ENCODE measurements at regions not wholly inside any gene's neighbourhood (a gene's known extent, or its start where the extent isn't known, plus 50 kb on each side); places are given as distances from the start of the nearest gene placed in this dataset.
A peak's percentile ranks its signal among the peaks of the same experiment; 100 is the strongest.
"Not testable (repeated sequence)": the region's sequence is repeated elsewhere in the genome, so short reads cannot be mapped to it uniquely, and the experiment has no call there.

DNA sequence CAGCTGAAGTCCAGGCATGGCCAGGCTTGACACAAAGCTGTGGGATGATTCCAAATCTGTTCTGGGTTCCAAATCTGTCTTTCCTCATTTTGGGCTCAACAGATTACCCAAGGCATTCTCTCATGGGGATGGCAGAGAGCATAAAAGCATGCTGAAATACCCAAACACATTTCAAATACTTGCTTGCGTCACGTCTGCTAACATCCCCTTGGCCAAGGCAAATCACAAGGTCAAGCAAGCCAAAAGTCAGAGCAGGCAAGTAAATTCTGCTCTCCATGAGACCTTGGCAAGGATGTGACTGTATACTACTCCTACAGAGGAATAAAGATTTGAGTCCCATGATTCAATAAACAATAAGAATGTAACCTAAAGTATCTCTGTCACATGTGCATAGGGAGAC is 306.7 kb downstream of the EPB41L4A start:
- no peak for DNase-seq

DNA sequence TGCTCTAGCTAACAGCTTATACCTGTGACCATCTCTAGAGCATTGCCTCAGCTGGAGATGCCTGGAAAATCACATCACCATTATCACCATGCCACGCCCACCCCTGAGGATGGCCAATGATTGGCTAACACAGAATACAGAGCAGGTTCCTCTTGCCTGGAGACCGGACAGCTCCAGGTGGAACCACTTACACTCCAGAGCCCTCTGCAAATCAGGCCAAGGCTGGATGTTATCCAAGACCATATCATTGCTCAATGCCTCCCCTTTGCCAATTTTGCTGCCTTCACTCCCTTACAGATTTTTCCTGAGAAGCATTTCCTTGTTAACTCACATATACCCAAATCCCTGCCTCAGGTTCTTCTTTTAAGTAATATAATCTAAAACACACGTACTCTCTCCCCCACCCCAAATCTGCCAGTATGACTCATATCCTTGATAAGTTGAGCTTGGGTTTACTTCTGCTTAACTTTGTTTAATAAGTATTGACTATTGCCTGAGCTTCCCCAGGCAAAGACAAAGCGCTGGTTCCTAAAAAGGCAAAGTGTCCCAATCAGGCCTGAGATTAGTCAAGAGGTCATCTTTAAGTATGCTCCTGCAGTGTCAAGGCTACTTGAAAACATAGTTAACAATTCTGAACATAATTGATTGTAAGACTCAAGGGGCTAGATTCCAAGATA is 309.6 kb downstream of the EPB41L4A start:
- DNase-seq = peak; percentile 64

DNA sequence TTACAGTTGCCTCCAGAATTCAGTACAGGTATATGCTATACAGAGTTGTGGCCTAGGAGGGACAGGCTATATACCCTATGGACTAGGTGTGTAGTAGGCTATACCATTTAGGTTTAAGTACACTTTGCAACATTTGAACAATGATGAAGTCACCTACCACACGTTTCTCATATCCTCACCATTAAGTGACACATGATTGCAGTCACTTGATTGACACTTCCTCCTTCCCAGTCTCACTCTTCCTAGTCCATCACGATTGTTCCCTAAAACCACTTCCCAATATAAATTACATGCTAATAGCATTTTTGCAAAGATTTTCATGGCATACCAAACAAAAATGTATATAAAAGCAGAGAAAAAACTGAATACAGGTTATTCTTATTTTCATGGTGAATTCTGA is 312.2 kb downstream of the EPB41L4A start:
- no peak for DNase-seq

DNA sequence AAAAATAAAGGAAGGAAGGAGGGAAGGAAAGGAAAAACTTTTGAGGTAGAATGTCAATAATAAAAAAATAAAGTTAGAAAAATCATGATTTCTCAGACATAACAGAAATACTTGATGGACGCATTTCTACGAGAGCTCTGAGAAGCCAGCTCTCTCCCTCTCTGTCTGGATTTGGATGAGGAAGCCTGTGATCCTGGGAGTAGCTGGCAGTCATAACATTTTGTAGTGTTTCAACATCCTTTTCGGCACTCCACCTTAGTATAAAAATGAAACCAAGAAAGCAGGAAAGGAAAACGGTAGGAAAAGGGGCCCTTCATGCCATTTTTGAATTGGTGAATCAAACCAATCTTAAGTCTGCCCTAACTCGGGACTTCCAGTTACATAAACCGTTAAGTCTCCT is 321.3 kb downstream of the EPB41L4A start:
- DNase-seq = no peak

DNA sequence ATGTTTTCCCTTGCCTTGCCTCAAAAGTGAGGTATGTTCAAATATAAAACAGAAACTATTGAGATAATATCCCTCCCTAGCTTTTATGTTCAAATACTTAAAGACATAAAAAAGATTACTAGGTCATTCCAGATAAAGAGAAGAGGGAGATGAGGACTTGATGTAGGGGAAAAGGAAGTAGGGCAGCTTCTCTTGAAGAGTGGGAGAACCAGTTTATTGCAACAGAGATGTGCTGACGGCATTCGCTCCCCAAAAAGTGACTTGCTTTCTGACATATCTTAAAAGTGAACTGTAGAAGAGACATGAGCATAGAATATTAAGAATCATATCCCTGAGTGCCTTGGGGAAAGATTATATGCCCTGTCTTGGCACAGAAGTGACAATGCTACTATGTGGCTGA is 330.2 kb upstream of the NREP start:
- DNase-seq = no peak

DNA sequence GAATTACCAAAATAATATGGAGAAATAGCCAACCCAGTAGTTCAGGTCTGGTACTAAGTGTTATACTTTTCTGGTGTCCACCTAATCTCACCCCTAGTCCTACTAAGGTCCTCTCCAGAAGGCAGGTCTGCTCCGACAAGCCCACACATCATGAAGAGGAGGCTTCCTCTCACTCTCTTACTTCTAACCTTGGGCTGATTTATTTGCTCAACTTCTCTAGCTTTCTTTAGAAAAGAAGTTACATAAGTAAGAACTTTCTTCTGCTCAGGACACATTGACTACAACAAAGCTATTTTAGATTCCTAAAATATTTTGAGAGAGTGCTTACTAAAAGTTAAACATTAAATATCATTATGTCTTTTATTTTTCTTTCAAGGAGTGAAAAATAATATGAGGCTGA is 329.7 kb upstream of the NREP start:
- no peak for DNase-seq

DNA sequence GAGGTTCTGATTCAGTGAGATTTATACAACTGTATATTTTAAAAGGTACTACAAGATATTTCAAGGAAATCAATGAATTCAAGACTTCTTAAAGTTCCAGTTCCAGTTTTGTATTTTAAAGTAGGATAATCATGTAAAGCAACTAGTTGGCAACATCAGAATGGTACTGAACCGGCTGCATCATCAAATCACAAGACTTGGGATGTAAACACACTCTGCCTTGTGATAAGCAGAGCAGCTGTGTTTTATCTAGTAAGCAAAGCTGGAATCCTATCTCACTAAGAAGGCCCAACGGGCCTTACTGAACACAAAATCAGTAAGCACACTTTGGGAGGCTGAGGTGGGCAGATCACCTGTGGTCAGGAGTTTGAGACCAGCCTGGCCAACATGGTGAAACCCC is 327.2 kb upstream of the NREP start:
- DNase-seq = peak; percentile 40

DNA sequence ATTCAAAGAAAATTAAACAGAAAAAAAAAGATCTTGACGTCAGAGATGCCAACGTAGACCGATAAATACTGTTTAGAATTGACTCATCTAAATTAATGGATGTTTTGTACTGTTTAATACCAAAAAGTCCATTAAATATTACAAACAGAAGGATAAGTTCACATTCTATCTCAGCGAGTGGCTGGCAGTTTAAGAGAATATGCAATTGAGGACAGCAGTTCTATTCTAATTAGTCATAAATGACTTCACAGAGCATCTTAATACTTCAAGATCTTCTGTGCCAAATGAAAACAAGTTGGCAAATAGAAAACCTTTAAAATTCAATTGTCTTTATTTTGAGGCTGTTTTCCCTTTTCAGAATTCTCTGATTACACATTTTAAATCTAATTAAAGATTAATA is 326.6 kb upstream of the NREP start:
- DNase-seq = no peak

DNA sequence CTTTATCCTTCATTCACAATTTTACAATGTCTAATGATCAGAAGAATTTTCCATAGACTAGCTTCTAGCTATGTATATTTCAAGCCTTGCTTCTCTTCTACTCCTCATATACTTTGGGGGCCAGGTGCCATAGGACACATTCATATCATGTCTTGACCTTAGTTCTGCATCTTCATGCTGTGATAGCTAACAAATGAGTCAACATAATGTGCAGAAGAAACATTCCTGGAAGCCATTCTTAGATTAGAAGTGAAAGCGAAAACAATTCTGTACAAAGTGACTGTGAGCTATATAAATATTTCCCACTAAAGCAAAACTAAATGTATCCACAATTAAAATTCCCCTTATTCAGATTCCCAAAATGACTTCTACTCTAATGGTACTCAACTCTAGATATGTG is 320.2 kb upstream of the NREP start:
- no peak for DNase-seq

DNA sequence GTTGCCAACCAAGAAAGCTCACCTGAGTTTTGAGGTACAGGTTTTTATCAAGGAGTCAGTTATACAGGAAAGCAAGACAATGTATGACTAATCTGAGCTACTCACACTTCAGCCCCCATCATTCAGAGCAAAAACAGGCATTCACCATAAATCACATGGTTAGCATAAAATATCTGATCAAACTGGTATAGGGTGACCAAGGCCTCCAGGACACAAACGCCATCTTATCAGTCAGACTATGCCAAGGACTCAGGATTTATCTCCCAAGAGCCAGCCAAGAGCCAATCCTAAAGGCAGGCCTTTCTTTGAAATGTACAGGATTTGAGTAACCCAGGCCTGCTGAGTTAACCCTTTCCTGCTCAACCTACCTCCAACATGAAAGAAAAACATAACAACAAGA is 313.0 kb upstream of the NREP start:
- DNase-seq = no peak

DNA sequence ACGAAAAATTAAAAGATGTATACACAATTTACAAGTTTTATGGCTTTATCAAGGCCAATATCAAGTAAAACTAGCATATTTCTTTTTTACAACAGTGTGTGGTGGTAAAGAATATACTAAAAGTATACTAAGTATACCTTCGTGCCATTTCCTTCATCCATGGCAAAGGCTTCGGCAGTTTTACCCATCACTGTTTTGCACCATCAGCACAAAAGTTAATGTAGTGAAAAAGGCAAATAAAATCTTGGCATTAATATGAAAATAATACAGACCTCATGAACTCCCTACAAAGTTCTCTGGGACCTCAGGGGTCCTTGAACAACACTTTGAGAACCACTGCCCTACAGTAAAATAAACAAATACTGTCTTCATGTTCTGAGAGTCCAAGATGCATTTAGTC is 312.3 kb upstream of the NREP start:
- no peak for DNase-seq

DNA sequence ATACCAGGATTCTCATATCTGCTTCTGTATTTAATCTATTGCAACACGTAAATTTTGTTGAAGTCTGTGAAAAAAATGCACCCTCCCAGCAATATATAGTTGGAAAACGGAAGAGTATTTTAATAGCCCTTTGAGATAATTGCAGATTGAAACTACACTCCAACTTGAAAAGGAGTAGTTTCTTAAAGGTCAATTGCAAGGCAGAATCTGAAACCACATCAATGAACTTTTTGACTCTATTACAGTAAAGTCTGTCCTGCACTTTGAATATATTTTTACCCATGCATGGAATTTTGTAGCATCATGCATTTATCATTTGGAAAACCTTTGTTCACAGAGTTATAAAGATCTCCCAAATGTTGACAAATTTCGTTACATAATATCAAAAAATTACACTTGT is 311.6 kb upstream of the NREP start:
- DNase-seq = no peak

DNA sequence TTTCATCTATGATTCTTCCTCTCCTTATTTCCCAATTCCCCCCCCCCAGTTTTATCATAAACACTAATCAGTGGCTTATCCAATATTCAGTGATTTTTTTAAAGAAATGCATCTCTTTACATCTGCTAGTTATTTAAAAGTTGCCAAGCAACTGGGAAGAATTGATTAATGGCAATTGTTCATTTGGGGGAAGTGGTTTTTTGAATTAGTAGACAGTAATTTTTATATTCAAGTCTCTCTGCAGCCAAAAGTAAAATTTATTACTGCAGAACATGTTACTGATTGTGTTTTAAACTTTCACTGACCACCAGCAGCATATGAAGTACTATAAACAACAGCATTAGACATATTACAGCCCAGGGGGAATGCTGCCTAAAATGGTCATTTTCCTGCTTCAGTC is 308.8 kb upstream of the NREP start:
- no peak for DNase-seq

DNA sequence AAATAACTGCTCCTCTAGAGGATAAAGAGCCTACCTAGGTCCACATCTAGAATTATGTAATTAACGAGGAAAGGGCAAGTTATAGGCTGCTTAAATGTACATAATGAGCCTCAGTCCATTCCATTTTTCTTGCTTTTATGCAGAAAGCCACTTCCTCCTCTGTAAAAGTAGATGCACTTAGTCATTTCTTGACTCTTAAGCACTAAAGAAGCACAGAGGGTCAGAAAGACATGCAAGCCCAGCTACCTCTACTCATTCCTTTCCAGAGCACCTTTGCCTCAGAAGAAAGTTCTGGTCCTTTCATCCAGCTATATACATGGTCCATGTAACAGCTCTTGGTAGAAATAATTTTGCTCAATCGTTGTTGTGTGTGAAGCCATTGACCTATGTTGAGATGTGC is 308.0 kb upstream of the NREP start:
- DNase-seq = no peak

DNA sequence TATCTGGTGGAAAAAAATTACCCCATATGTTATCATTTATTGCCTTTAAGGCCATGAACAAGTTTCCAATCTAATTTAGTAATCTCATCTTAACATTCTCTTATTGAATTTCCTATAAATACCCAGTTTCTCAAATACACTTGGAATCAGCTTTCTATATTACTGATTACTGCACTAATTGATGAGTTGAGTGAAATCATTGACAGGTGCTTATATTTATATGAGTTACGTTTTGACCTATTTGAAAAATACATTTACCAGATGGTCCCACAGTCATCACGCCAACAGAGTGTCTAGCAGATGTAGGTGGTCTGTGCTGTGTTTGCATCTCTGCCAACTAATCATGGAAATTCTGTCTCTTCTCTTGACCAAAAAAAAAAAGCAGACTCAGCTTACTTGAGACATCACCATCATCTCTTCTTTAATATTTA is 307.3 kb upstream of the NREP start:
- DNase-seq = no peak

DNA sequence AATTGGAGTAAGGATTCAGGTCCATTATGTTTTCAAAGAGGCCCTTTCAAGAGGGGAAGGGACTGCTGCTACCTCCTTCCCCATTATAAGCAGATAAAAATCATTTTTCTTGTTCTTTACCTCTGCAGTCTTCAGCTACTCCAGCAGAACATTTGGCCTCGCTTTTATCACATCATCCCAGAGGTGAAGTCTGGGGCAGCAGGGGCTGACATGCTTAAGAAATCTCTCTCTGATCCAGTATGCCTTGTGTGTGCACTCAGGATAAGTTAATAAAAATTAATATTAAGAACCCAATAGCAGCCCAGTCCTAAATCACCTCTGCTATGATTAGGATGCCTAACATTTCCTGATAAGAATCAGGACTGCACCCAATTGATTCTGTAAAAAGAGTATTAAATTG is 306.9 kb upstream of the NREP start:
- DNase-seq = no peak

DNA sequence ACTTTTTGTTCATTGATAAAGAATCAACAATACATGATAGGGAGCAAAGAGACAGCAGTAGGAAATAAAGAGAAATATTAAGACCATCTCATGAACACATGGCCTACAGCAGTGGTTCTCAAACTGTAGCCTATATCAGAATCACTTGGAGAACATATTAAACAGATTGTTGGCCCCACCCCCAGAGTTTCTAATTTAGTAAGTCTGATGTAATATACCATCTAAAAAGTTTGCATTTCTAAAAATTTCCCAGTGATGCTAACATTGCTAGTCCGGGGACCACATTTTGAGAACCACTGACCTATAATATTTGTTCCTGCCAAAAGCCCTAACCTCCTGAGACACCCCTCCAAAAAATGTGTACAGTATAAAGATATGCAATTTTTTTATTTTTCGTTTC is 306.2 kb upstream of the NREP start:
- DNase-seq = no peak

DNA sequence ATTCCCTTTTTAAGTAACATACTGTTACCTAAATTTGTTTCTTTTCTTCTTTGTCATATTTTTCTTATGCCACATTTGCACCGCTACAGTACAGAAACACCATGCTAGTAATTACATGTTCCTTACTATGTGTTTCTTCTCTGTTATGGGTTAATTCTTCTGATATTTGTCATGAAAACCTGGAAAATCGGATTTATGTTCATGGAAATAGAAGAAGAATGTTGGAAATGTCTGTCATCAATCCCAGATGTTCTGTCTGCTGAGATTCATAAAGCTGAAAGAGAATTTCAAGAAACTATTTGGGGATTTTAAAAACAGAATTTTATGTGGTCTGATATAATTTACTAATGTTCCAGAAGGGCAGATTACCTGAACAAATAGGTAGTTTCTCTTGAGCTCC is 305.2 kb upstream of the NREP start:
- no peak for DNase-seq

DNA sequence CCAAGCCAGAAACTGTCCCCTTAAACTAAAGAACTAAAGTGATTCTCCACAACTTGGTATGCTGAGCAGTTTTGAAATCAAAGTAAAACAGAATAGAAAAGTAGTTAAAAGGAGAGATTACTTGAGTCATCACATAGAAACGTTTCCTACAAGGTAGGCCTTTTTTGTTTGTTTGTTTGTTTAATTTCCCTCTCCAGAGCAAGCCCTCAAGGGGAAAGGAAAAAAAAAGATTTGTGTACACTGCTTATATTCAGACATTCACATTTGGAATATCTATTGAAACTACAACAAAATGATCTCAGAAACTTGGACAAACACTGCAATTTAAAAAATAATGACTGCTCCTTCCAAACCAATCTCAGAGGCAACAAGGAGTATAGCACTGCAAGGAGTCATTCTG is 304.7 kb upstream of the NREP start:
- DNase-seq = no peak

DNA sequence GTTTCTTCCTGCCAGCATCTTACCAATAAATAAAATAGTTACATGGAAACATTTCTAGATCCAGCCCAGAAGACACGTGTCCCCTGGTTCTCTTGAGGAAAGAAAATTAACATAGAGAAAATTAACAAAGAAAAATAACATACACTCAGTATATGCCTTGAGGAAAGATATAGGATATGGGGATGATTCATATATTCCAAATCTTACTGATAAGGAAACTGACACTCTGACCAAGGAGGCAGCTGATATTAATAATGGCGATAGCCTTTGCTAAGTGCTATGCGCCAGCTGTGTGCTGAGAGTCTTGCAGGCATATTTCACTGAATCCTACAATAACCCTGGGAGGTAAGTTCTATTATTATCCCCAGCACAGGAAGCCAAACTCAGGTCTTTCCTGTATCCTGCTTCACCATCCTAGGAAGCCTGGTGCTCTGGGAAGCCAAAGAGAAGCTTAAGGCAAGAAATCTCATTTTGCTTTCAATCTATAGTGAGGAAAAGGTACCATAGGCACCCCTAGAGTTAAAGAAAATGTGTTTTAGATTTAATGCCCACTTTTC is 302.7 kb upstream of the NREP start:
- no peak for DNase-seq

DNA sequence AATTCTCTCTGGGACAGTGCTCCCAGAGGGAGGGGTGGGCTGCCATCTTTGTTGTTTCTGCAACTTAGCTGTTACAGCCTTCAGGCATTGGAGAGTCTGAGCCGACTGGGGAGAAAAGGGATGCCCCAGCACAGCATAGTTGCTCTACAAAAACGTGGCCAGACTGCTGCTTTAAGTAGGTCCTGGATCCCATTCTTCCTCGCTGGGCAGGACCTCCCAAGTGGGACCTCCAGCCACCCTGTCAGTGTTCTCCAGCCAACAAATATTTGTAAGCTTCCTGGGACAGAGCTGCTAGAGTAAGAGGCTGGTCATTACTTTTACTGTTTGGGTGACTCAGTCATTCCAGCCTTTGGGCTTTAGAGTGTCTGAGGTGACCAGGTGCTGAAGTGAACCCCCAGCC is 292.7 kb upstream of the NREP start:
- DNase-seq = peak; percentile 9

DNA sequence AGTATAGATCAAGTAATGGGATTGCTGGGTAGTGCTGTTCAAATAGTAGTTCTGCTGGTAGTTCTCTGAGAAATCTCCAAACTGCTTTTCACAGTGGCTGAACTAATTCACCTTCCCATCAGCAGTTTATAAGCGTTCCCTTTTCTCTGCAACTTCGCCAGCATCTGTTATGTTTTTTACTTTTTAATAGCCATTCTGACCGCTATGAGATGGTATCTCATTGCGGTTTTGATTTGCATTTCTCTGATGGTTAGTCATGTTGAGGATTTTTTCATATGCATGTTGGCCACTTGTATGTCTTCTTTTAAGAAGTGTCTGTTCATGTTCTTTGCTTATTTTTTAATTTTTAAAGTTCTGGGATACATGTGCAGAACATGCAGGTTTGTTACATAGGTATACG is 279.2 kb upstream of the NREP start:
- peak; percentile 2 for DNase-seq

DNA sequence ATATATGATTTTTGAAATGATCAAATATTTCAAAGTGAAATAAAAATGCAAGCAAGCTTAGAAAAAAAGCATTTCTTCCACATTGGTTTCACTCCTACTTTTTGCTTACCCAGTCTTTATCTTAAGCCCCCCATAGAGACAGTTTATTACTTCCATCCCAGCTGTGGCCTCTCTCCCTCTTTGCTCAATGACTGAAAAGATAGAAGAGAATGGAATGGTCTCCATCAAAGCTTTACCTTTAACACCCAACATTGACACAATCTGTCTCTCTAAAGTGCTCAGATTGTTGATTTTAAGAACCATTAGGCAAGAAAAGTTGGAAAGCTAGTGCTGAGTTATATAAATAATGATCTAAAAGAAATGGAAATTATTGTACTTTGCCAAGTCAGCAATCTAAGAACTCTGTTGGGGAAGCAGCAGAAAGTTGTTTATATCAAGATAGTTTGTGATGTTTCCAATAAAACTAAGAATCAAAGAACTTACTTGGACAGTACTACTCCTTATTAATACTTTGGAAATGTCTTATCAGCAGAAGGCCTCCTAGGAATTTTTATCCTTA is 277.5 kb upstream of the NREP start:
- DNase-seq = no peak

DNA sequence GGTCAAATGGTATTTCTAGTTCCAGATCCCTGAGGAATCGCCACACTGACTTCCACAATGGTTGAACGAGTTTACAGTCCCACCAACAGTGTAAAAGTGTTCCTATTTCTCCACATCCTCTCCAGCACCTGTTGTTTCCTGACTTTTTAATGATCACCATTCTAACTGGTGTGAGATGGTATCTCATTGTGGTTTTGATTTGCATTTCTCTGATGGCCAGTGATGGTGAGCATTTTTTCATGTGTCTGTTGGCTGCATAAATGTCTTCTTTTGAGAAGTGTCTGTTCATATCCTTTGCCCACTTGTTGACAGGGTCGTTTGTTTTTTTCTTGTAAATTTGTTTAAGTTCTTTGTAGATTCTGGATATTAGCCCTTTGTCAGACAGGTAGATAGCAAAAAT is 269.9 kb upstream of the NREP start:
- not testable (repeated sequence) for DNase-seq

DNA sequence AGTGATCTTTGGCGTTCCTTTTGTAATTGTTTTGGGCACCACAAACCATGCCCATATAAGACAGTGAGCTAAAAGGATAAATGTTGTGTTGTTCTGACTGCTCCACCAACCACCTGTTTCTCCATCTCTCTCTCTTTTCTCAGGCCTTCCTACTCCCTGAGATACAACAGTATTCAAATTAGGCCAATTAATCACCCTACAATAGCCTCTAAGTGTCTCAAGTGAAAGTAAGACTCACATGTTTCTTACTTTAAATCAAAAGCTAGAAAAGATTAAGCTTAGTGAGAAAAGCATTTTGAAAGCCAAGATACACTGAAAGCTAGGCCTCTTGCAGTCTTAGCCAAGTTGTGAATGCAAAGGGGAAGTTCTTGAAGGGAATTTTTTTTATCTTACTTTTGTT is 268.8 kb upstream of the NREP start:
- no peak for DNase-seq

All from HCEC 1CT (cell line).